Cardiac muscle cell (in vitro differentiated cells and primary cell): ENCODE measurements at regions not wholly inside any gene's neighbourhood (a gene's known extent, or its start where the extent isn't known, plus 50 kb on each side); places are given as distances from the start of the nearest gene placed in this dataset.

Experiments used
- DNase-seq, 2 donors: peaks; one replicate each; pipeline versions ENCODE4 v3.0.0 to v3.0.0-alpha.2; 2010 to 2017; ENCODE audit warnings: low read depth in 1 of 2, low spot score in 1 of 2
- H3K27ac ChIP-seq: fragments of 200-600 bp; sonication (generic); 2 replicates; pipeline ENCODE4 v1.5.1; 2016
- H3K27me3 ChIP-seq: fragments of 200-600 bp; sonication (generic); 2 replicates; pipeline ENCODE4 v1.6.0; 2016; ENCODE audit warnings: control low read depth
- H3K36me3 ChIP-seq: fragments of 200-600 bp; sonication (generic); 2 replicates; pipeline ENCODE4 v1.5.1; 2016; ENCODE audit warnings: control low read depth
- H3K4me1 ChIP-seq: fragments of 200-600 bp; sonication (generic); 2 replicates; pipeline ENCODE4 v1.8.1; 2017; ENCODE audit warnings: low read depth, mild to moderate bottlenecking, mixed run types
- H3K4me3 ChIP-seq: fragments of 200-600 bp; sonication (generic); 2 replicates; pipeline ENCODE4 v1.5.1; 2016; ENCODE audit warnings: mild to moderate bottlenecking
- H3K9me3 ChIP-seq: fragments of 200-600 bp; sonication (generic); 2 replicates; pipeline ENCODE4 v1.5.1; 2017; ENCODE audit warnings: low read depth, mild to moderate bottlenecking, control low read depth
- TF ChIP-seq, protein P1 (sequence below): IDR thresholded peaks from 2 replicates; pipeline ENCODE4 v1.5.1; 2012; ENCODE audit warnings: low read depth, mild to moderate bottlenecking, low read length

GRCh38 chr13:107886118-107886517, 329.2 kb downstream of the LIG4 start:
- Histone ChIP-seq H3K27me3 (no peaks in the 10 kb centered on the region), H3K4me1 (no peaks in the 10 kb centered on the region), H3K9me3 (no peaks in the 10 kb centered on the region), H3K27ac (no peak overlapping the region), H3K36me3 (no peaks in the 10 kb centered on the region), H3K4me3 (no peak overlapping the region)
- DNase-seq, result no peak
- TF ChIP-seq, protein P1, sequence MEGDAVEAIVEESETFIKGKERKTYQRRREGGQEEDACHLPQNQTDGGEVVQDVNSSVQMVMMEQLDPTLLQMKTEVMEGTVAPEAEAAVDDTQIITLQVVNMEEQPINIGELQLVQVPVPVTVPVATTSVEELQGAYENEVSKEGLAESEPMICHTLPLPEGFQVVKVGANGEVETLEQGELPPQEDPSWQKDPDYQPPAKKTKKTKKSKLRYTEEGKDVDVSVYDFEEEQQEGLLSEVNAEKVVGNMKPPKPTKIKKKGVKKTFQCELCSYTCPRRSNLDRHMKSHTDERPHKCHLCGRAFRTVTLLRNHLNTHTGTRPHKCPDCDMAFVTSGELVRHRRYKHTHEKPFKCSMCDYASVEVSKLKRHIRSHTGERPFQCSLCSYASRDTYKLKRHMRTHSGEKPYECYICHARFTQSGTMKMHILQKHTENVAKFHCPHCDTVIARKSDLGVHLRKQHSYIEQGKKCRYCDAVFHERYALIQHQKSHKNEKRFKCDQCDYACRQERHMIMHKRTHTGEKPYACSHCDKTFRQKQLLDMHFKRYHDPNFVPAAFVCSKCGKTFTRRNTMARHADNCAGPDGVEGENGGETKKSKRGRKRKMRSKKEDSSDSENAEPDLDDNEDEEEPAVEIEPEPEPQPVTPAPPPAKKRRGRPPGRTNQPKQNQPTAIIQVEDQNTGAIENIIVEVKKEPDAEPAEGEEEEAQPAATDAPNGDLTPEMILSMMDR, result no peak

DNA sequence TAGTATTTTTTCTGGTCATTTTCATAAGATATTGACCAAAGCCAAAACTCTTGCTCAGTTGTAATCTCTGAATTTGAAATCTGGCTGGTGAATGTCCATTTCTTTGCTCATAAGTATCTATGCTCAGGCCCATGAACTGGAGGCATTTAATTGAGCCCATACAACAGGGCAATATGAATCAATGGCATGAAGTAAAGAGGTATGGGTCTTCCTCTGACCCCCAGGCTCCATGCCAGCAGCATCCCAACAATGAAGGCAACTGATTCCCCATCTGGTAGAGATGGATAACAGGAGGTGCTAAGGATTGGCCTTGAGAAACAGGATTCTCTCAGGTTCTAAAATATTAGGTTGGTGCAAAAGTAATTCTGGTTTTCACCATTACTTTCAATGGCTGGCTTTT, 330.8 kb downstream of the LIG4 start:
- H3K27me3 ChIP-seq, result no peaks in the 10 kb centered on the region
- no peak overlapping the region for H3K27ac ChIP-seq
- no peaks in the 10 kb centered on the region for H3K36me3 ChIP-seq
- DNase-seq, result no peak
- TF ChIP-seq, protein P1, result no peak
- no peaks in the 10 kb centered on the region for H3K9me3 ChIP-seq
- no peak overlapping the region for H3K4me3 ChIP-seq
- H3K4me1 ChIP-seq, result no peaks in the 10 kb centered on the region

DNA sequence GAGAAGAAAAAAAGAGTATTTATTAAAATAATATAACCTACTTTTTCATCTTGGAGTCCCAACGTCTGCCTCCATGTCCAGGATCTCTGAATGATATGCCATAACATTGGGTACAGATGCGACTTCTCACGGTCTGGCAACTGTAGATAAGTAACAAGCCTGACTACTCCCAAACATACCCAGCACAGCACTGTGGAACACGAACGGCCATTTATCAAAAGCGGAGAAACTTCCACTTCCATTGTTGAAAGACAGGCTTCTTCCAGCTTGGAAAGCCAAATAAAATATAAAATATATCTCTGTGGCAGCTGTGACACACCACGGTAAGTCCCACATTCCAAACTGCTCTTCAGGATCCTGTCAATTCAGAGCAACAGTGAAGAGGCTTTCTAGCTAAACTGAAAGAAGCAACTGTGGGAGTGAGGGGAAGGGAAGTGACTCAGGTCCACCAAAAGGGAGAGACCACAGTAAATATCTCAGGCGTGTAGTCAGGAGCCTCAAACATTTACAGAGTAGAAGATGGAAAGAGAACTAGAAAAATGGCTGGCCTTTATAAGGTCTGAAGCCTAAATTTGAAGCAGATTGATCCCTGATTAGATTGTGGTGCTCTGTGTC, 331.7 kb downstream of the LIG4 start:
- TF ChIP-seq, protein P1, result no peak
- Histone ChIP-seq H3K27me3 (no peaks in the 10 kb centered on the region), H3K4me1 (no peaks in the 10 kb centered on the region), H3K27ac (no peak overlapping the region), H3K9me3 (no peaks in the 10 kb centered on the region), H3K4me3 (no peak overlapping the region), H3K36me3 (no peaks in the 10 kb centered on the region)
- peak in 1 of 2 donors; percentile 43 for DNase-seq

GRCh38 chr13:107882708-107883560, 332.4 kb downstream of the LIG4 start:
- Histone ChIP-seq H3K36me3 (no peaks in the 10 kb centered on the region), H3K4me3 (no peak overlapping the region), H3K9me3 (no peaks in the 10 kb centered on the region), H3K4me1 (no peaks in the 10 kb centered on the region), H3K27ac (no peak overlapping the region), H3K27me3 (no peaks in the 10 kb centered on the region)
- no peak for DNase-seq
- TF ChIP-seq, protein P1, result no peak

GRCh38 chr13:107881362-107881761, 334.0 kb downstream of the LIG4 start:
- DNase-seq, result no peak
- no peaks in the 10 kb centered on the region for H3K4me1 ChIP-seq
- TF ChIP-seq, protein P1, result no peak
- H3K9me3 ChIP-seq, result no peaks in the 10 kb centered on the region
- no peaks in the 10 kb centered on the region for H3K36me3 ChIP-seq
- H3K27ac ChIP-seq, result no peak overlapping the region
- H3K27me3 ChIP-seq, result no peaks in the 10 kb centered on the region
- no peak overlapping the region for H3K4me3 ChIP-seq
